ENCODE measurements at regions not wholly inside any gene's neighbourhood (a gene's known extent, or its start where the extent isn't known, plus 50 kb on each side); places are given as distances from the start of the nearest gene placed in this dataset.
"Not testable (repeated sequence)": the region's sequence is repeated elsewhere in the genome, so short reads cannot be mapped to it uniquely, and the experiment has no call there.

GRCh38 chr1:234838182-234838581 is 228.2 kb upstream of the IRF2BP2 start:
- DNase-seq, result no peak

- no peak for DNase-seq
Measured at GRCh38 chr1:234837713-234838112, 227.7 kb upstream of the IRF2BP2 start.

GRCh38 chr1:234836776-234837357 is 226.9 kb upstream of the IRF2BP2 start:
- DNase-seq, result no peak

- no peak for DNase-seq
Measured at GRCh38 chr1:234836045-234836681, 226.2 kb upstream of the IRF2BP2 start.

GRCh38 chr1:234835239-234835638 is 225.3 kb upstream of the IRF2BP2 start:
- DNase-seq, result no peak

GRCh38 chr1:234833646-234834045 is 223.7 kb upstream of the IRF2BP2 start:
- DNase-seq, result no peak

- DNase-seq, result no peak
Measured at GRCh38 chr1:234833118-234833517, 223.1 kb upstream of the IRF2BP2 start.

GRCh38 chr1:234827656-234828055 is 217.7 kb upstream of the IRF2BP2 start:
- DNase-seq, result no peak

GRCh38 chr1:234827181-234827580 is 217.2 kb upstream of the IRF2BP2 start:
- no peak for DNase-seq

- no peak for DNase-seq
Measured at GRCh38 chr1:234826352-234826751, 216.4 kb upstream of the IRF2BP2 start.

- no peak for DNase-seq
Measured at GRCh38 chr1:234825498-234826165, 215.7 kb upstream of the IRF2BP2 start.

GRCh38 chr1:234824836-234825235 is 214.9 kb upstream of the IRF2BP2 start:
- DNase-seq, result not testable (repeated sequence)

- DNase-seq, result peak; percentile 78
Measured at GRCh38 chr1:234823191-234824176, 213.5 kb upstream of the IRF2BP2 start.

- no peak for DNase-seq
Measured at GRCh38 chr1:234821840-234822239, 211.9 kb upstream of the IRF2BP2 start.

- no peak for DNase-seq
Measured at GRCh38 chr1:234820597-234820996, 210.6 kb upstream of the IRF2BP2 start.

GRCh38 chr1:234819845-234820244 is 209.9 kb upstream of the IRF2BP2 start:
- not testable (repeated sequence) for DNase-seq

- DNase-seq, result not testable (repeated sequence)
Measured at GRCh38 chr1:234818040-234818387, 208.0 kb upstream of the IRF2BP2 start.

- DNase-seq, result not testable (repeated sequence)
Measured at GRCh38 chr1:234817313-234818039, 207.5 kb upstream of the IRF2BP2 start.

- DNase-seq, result not testable (repeated sequence)
Measured at GRCh38 chr1:234816864-234817263, 206.9 kb upstream of the IRF2BP2 start.

GRCh38 chr1:234816186-234816851 is 206.3 kb upstream of the IRF2BP2 start:
- not testable (repeated sequence) for DNase-seq

GRCh38 chr1:234815295-234815815 is 205.4 kb upstream of the IRF2BP2 start:
- peak; percentile 36 for DNase-seq

- DNase-seq, result peak; percentile 70
Measured at GRCh38 chr1:234814235-234814634, 204.3 kb upstream of the IRF2BP2 start.

Data from NCI-H69 (cell line).